HEK293 (cell line): ENCODE measurements at regions not wholly inside any gene's neighbourhood (a gene's known extent, or its start where the extent isn't known, plus 50 kb on each side); places are given as distances from the start of the nearest gene placed in this dataset.

Experiments used
- CTCF ChIP-seq: fragments of 450-650 bp; formaldehyde crosslinking; IDR thresholded peaks from 2 replicates; pipeline ENCODE4 v1.5.1; 2016; ENCODE audit warnings: missing biosample characterization, missing genetic modification characterization
- RBAK ChIP-seq: fragments of 450-650 bp; formaldehyde crosslinking; IDR thresholded peaks from 2 replicates; pipeline ENCODE4 v1.5.1; 2016; ENCODE audit warnings: missing biosample characterization, missing genetic modification characterization
- ZFP3 ChIP-seq: fragments of 450-650 bp; formaldehyde crosslinking; IDR thresholded peaks from 2 replicates; pipeline ENCODE4 v1.5.1; 2016; ENCODE audit warnings: low read depth, missing biosample characterization, missing genetic modification characterization
- ZNF24 ChIP-seq: fragments of 450-650 bp; formaldehyde crosslinking; IDR thresholded peaks from 2 replicates; pipeline ENCODE4 v1.5.1; 2016; ENCODE audit warnings: missing biosample characterization, missing genetic modification characterization
- ZNF280D ChIP-seq: fragments of 450-650 bp; formaldehyde crosslinking; IDR thresholded peaks from 2 replicates; pipeline ENCODE4 v1.5.1; 2016; ENCODE audit warnings: missing biosample characterization, missing genetic modification characterization
- ZNF362 ChIP-seq: fragments of 450-650 bp; formaldehyde crosslinking; IDR thresholded peaks from 2 replicates; pipeline ENCODE4 v1.5.1; 2016; ENCODE audit warnings: missing biosample characterization, missing genetic modification characterization
- ZNF416 ChIP-seq: fragments of 450-650 bp; formaldehyde crosslinking; IDR thresholded peaks from 2 replicates; pipeline ENCODE4 v1.5.1; 2016; ENCODE audit warnings: missing biosample characterization, missing genetic modification characterization
- ZNF518A ChIP-seq: fragments of 450-650 bp; formaldehyde crosslinking; conservative IDR thresholded peaks from 2 replicates; pipeline ENCODE4 v1.5.1; 2016; ENCODE audit warnings: low read depth, missing biosample characterization, missing genetic modification characterization
- ZNF623 ChIP-seq: fragments of 450-650 bp; formaldehyde crosslinking; IDR thresholded peaks from 2 replicates; pipeline ENCODE4 v1.5.1; 2016; ENCODE audit warnings: missing biosample characterization, missing genetic modification characterization

- TF ChIP-seq ZNF623 (tag by site-specific recombination): no peak
- no peak for TF ChIP-seq CTCF (tag by site-specific recombination)
- TF ChIP-seq ZNF416 (tag by site-specific recombination): no peak
- TF ChIP-seq ZNF362 (tag by site-specific recombination): no peak
- no peak for TF ChIP-seq ZFP3 (tag by site-specific recombination)
- no peak for TF ChIP-seq ZNF280D (tag by site-specific recombination)
- TF ChIP-seq RBAK (tag by site-specific recombination): no peak
- no peak for TF ChIP-seq ZNF24 (tag by site-specific recombination)
- TF ChIP-seq ZNF518A: no peak
Observed at GRCh38 chr13:64798422-64798821, 2431.7 kb downstream of the PCDH9 start.
